ENCODE measurements at regions not wholly inside any gene's neighbourhood (a gene's known extent, or its start where the extent isn't known, plus 50 kb on each side); places are given as distances from the start of the nearest gene placed in this dataset.

DNA sequence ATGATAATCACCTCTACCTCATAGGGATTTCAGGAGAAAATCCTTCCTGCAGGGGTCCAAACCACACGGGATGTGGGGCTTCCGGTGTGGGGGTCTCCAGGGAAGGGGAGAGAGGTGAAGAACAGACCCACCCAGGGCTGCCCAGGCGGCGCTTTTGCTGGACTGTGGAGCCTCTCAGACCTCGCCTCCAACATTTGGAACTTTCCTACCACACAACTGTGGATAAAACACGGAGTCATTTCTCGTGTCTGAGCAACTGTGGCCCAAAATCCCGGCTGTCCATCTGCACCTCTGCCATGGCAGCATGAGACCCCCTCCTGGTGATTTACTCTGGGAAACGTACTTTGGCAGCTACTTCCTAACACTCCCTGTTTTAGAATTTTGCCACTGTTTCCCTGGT is 307.8 kb upstream of the IRX4 start:
- no peaks in the 10 kb centered on the region for H3K4me1 Mint-ChIP-seq
- H3K4me3 Mint-ChIP-seq = no peak overlapping the region
- no peak for DNase-seq (ENCODE audit: low spot score in 2 of 2)
- H3K36me3 Mint-ChIP-seq = no peaks in the 10 kb centered on the region
- ATAC-seq = no peak
- H3K9me3 Mint-ChIP-seq = no peaks in the 10 kb centered on the region
- H3K27ac Mint-ChIP-seq = no peak overlapping the region

GRCh38 chr5:2188661-2189060 is 305.9 kb upstream of the IRX4 start:
- H3K9me3 Mint-ChIP-seq = no peaks in the 10 kb centered on the region
- no peak overlapping the region for H3K4me3 Mint-ChIP-seq
- H3K27ac Mint-ChIP-seq = no peak overlapping the region
- no peaks in the 10 kb centered on the region for H3K4me1 Mint-ChIP-seq
- DNase-seq (ENCODE audit: low spot score in 2 of 2) (no peak), ATAC-seq (no peak)
- H3K36me3 Mint-ChIP-seq = no peaks in the 10 kb centered on the region

DNA sequence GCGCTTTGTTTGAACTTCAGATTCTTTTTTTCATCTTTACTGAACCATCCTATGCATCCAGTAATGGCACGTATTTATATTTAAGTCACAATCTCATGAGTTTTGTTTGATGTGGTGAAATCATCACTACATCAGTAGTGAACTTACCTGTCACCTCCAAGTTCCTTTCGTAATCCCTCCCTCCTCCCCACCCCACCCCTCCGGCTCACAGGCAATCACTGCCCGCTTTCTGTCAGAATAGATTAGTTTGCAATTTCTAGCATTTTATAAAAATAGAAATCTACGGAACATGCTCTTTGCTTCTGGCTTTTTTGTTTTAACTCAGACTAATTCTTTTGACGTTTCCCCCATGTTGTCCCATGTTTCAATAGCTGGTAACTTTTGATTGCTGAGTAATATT is 305.4 kb upstream of the IRX4 start:
- no peak for DNase-seq (ENCODE audit: low spot score in 2 of 2)
- Mint-ChIP-seq H3K4me1 (no peaks in the 10 kb centered on the region), H3K36me3 (no peaks in the 10 kb centered on the region), H3K9me3 (no peaks in the 10 kb centered on the region), H3K4me3 (no peak overlapping the region), H3K27ac (no peak overlapping the region)
- ATAC-seq = no peak

GRCh38 chr5:2187687-2188086 is 305.0 kb upstream of the IRX4 start:
- Mint-ChIP-seq H3K4me1 (no peaks in the 10 kb centered on the region), H3K27ac (no peak overlapping the region), H3K9me3 (no peaks in the 10 kb centered on the region), H3K4me3 (no peak overlapping the region), H3K36me3 (no peaks in the 10 kb centered on the region)
- no peak for DNase-seq (ENCODE audit: low spot score in 2 of 2)
- ATAC-seq = no peak

DNA sequence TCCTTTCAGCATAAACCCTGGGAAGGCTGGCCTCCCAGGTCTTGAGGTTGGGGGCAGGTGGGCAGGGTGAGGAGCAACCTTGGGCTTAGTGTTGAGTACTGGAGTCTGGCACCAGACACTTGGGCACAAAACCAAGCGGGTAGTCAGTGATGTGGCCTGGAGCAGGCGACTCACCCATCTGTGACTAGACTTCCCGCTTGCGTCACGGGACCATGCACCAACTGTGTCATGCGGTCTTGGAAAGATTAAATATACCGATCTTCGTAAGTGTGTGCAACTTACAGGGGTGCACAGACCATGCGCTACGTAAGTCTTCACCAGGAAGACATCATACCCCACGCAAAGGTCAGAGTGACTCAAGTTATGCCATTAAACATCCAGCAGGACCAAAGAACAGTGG is 304.4 kb upstream of the IRX4 start:
- Mint-ChIP-seq H3K4me3 (no peak overlapping the region), H3K36me3 (no peaks in the 10 kb centered on the region), H3K9me3 (no peaks in the 10 kb centered on the region), H3K4me1 (no peaks in the 10 kb centered on the region), H3K27ac (no peak overlapping the region)
- no peak for ATAC-seq
- no peak for DNase-seq (ENCODE audit: low spot score in 2 of 2)

DNA sequence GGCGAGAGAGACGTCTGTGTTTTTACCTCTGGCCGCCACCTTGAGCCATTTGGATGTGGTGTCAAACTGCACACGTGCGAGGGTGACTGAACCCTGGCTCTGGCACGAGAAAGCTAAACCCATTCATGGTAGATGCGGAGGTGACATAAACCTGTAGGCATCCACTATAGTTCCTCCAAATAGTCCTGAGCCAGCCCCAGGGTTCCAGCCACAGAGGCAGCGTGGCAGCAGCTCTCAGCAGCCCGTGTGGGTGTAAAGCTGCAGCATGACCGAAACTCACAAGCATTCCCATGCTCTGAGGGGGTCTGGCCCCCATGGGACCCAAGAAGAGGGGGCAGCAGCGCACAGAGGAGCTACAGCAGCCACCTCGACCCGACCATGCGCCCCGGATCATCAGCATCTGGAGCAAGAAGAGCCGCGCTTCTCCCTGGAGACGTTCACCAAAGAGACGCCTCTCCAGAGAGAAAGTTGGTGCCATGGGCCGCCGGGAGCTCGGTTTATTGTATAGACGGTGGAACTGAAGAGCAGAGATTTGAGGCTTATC is 303.8 kb upstream of the IRX4 start:
- no peaks in the 10 kb centered on the region for H3K9me3 Mint-ChIP-seq
- H3K36me3 Mint-ChIP-seq = no peaks in the 10 kb centered on the region
- no peak overlapping the region for H3K27ac Mint-ChIP-seq
- no peaks in the 10 kb centered on the region for H3K4me1 Mint-ChIP-seq
- ATAC-seq = no peak
- no peak for DNase-seq (ENCODE audit: low spot score in 2 of 2)
- H3K4me3 Mint-ChIP-seq = no peak overlapping the region

GRCh38 chr5:2185646-2186471 is 303.1 kb upstream of the IRX4 start:
- no peak for ATAC-seq
- Mint-ChIP-seq H3K4me3 (no peak overlapping the region), H3K36me3 (no peaks in the 10 kb centered on the region), H3K27ac (no peak overlapping the region), H3K9me3 (no peaks in the 10 kb centered on the region), H3K4me1 (no peaks in the 10 kb centered on the region)
- DNase-seq (ENCODE audit: low spot score in 2 of 2) = no peak

DNA sequence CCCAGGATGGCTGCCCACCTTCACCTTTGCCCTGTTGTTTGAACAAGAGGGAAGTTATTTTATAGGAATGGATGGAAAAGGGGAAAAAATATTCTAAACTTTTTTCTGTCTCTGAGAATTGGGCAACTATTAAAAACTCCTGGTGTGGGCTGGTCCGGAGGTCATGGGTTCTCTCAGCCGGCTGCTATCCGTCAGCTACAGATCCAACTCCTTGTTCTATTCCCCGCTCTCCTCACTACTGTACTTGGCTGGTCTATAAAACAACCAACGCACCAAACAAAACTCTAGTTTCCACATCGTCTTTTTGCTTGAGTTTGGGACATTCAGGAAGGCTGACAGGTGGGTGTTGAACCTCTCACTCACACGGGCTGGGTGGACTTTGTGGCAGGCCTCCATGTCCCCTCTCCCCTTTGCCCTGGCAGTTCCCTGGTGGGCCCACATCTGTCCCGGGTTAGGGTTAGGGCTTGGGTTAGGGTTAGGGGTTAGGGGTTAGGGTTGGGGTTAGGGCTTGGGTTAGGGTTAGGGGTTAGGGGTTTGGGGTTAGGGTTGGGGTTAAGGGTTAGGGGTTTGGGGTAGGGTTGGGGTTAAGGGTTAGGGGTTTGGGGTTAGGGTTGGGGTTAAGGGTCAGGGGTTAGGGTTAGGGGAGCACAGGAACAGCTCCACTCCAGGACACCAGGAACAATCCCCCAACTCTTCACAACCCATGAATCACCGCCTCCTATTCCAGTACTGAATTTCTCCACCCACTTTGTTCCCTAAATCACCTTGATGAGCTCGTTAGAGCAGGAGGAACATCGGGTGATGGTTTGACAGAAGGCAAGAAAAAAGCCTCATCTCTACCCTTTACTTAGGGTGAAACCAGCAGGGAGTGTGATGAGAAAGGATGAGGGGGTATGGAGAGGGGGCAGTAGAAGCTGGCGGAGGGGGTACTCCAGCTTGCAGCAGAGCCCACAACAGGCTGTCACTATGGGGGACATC is 302.1 kb upstream of the IRX4 start:
- no peaks in the 10 kb centered on the region for H3K9me3 Mint-ChIP-seq
- no peak for DNase-seq (ENCODE audit: low spot score in 2 of 2)
- no peak overlapping the region for H3K4me3 Mint-ChIP-seq
- H3K36me3 Mint-ChIP-seq = no peaks in the 10 kb centered on the region
- no peak overlapping the region for H3K27ac Mint-ChIP-seq
- ATAC-seq = no peak
- no peaks in the 10 kb centered on the region for H3K4me1 Mint-ChIP-seq

GRCh38 chr5:2184026-2184366 is 301.3 kb upstream of the IRX4 start:
- no peak for DNase-seq (ENCODE audit: low spot score in 2 of 2)
- Mint-ChIP-seq H3K9me3 (no peaks in the 10 kb centered on the region), H3K4me1 (no peaks in the 10 kb centered on the region), H3K36me3 (no peaks in the 10 kb centered on the region), H3K4me3 (no peak overlapping the region), H3K27ac (no peak overlapping the region)
- ATAC-seq = no peak

- H3K9me3 Mint-ChIP-seq = no peaks in the 10 kb centered on the region
- H3K4me3 Mint-ChIP-seq = no peak overlapping the region
- no peaks in the 10 kb centered on the region for H3K4me1 Mint-ChIP-seq
- ATAC-seq (no peak), DNase-seq (ENCODE audit: low spot score in 2 of 2) (no peak)
- no peaks in the 10 kb centered on the region for H3K36me3 Mint-ChIP-seq
- H3K27ac Mint-ChIP-seq = no peak overlapping the region
Observed at GRCh38 chr5:2183154-2184025, 300.7 kb upstream of the IRX4 start.

DNA sequence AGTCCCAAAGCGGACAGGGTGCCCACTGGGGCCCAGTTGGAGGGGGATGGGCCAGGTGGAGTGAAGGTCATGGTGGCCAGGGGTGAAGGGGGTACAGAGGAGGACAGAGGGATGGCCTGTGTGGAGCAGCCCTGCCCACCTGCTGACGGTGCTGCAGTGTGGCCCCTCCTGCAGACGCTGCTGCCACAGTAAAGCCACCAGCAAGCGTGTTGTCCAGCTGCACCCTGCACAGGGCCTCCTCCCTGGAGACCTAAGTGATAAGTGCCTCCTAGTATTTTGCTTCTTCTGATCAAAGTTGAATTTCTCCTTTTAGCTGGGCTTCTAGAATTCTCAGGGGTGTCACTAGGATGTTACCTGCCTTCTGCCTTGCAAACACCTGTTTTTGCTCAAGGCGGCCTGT is 299.3 kb upstream of the IRX4 start:
- no peak overlapping the region for H3K4me3 Mint-ChIP-seq
- H3K27ac Mint-ChIP-seq = no peak overlapping the region
- DNase-seq (ENCODE audit: low spot score in 2 of 2) (no peak), ATAC-seq (no peak)
- H3K4me1 Mint-ChIP-seq = no peaks in the 10 kb centered on the region
- no peaks in the 10 kb centered on the region for H3K9me3 Mint-ChIP-seq
- H3K36me3 Mint-ChIP-seq = no peaks in the 10 kb centered on the region

DNA sequence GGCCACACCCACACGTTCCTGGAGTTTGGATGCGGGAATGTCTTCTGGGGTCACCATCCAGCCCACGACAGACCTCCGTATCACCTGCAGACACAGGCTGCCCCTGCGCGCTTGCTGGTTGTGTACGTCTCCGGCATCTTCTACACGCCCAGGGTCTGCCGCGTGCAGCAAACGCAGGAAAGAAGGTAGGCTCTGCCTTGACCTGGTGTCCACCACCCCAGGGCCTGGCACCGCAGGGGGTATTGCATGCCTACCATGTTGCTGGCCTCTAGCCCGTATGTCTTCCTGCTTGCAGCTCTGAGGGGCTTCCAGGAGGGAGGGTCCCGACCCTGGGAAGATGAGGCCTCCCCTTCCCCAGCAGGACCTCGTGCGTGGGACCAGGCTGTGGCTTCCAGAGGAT is 298.8 kb upstream of the IRX4 start:
- Mint-ChIP-seq H3K9me3 (no peaks in the 10 kb centered on the region), H3K27ac (no peak overlapping the region), H3K36me3 (no peaks in the 10 kb centered on the region), H3K4me1 (no peaks in the 10 kb centered on the region), H3K4me3 (no peak overlapping the region)
- DNase-seq (ENCODE audit: low spot score in 2 of 2) (no peak), ATAC-seq (no peak)

DNA sequence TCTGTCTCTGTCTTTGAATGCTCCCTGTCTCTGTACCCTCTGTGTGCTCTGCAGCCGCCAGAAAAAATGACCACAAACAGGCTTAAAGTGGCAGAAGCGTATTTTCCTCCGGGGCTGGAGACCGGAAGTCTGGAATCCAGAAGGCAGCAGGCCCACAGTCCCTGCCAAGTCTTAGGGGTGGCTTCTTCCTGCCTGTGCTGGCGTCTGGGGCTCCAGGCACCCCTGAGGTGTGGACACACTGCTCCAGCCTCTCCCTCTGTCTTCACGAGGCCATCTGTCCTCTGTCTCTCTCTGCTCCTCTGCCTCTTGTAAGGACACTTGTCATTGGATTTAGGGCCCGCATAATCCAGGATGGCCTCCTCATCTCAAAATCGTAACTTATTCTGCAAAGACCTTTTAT is 298.4 kb upstream of the IRX4 start:
- Mint-ChIP-seq H3K4me1 (no peaks in the 10 kb centered on the region), H3K9me3 (no peaks in the 10 kb centered on the region), H3K27ac (no peak overlapping the region), H3K4me3 (no peak overlapping the region), H3K36me3 (no peaks in the 10 kb centered on the region)
- ATAC-seq (no peak), DNase-seq (ENCODE audit: low spot score in 2 of 2) (no peak)

GRCh38 chr5:2180456-2180855 is 297.7 kb upstream of the IRX4 start:
- no peaks in the 10 kb centered on the region for H3K9me3 Mint-ChIP-seq
- no peaks in the 10 kb centered on the region for H3K4me1 Mint-ChIP-seq
- ATAC-seq = no peak
- H3K4me3 Mint-ChIP-seq = no peak overlapping the region
- H3K27ac Mint-ChIP-seq = no peak overlapping the region
- no peaks in the 10 kb centered on the region for H3K36me3 Mint-ChIP-seq
- no peak for DNase-seq (ENCODE audit: low spot score in 2 of 2)

GRCh38 chr5:2179861-2180260 is 297.1 kb upstream of the IRX4 start:
- no peak for DNase-seq (ENCODE audit: low spot score in 2 of 2)
- Mint-ChIP-seq H3K4me3 (no peak overlapping the region), H3K9me3 (no peaks in the 10 kb centered on the region), H3K27ac (no peak overlapping the region), H3K4me1 (no peaks in the 10 kb centered on the region), H3K36me3 (no peaks in the 10 kb centered on the region)
- no peak for ATAC-seq
